A673 (cell line): ENCODE measurements at regions not wholly inside any gene's neighbourhood (a gene's known extent, or its start where the extent isn't known, plus 50 kb on each side); places are given as distances from the start of the nearest gene placed in this dataset.

Source experiments
- BruUV-seq: library from RNA; stranded (reverse); fragments of 400-500 nt; replicated peaks from 2 replicates; lab custom pipeline; 2021; lab: Mats Ljungman, UMichigan
- CTCF ChIA-PET: fragments of 300-600 bp; sonication (Branson Sonifier 250); formaldehyde crosslinking; loops from one replicate; lab custom pipeline; 2022; ENCODE audit warnings: antibody characterized with exemption; lab: Charles Lee
- POLR2A ChIA-PET: fragments of 300-600 bp; sonication (Branson Sonifier 250); formaldehyde crosslinking; loops from one replicate; lab custom pipeline; 2022; ENCODE audit warnings: antibody characterized with exemption; ENCODE audit not compliant: low non-redundant PET; lab: Charles Lee
- DNase-seq: peaks from one replicate; pipeline ENCODE4 v3.0.0-alpha.2; 2015; ENCODE audit warnings: low spot score
- H3K27ac ChIP-seq: fragments of 200-600 bp; sonication (generic); 2 replicates; pipeline ENCODE4 v1.5.1; 2016; ENCODE audit warnings: mixed run types, low read depth, mild to moderate bottlenecking, mixed read lengths, antibody characterized with exemption, low read length; ENCODE audit not compliant: poor library complexity, severe bottlenecking
- H3K27me3 ChIP-seq: fragments of 200-600 bp; sonication (generic); replicated peaks from 2 replicates; pipeline ENCODE4 v1.6.1; 2017; ENCODE audit warnings: mixed run types, low read depth, mild to moderate bottlenecking, mixed read lengths, antibody characterized with exemption, low read length; ENCODE audit not compliant: insufficient read depth, poor library complexity
- H3K36me3 ChIP-seq: fragments of 200-600 bp; sonication (generic); 2 replicates; pipeline ENCODE4 v1.6.1; 2016; ENCODE audit warnings: mixed run types, mild to moderate bottlenecking, mixed read lengths, antibody characterized with exemption, low read length; ENCODE audit not compliant: insufficient read depth, poor library complexity, severe bottlenecking
- H3K4me1 ChIP-seq: fragments of 200-600 bp; sonication (generic); 2 replicates; pipeline ENCODE4 v1.6.1; 2017; ENCODE audit warnings: mixed run types, mild to moderate bottlenecking, mixed read lengths, antibody characterized with exemption, low read length; ENCODE audit not compliant: insufficient read depth, poor library complexity, severe bottlenecking
- H3K4me3 ChIP-seq: fragments of 200-600 bp; sonication (generic); 2 replicates; pipeline ENCODE4 v1.5.1; 2016; ENCODE audit warnings: low read depth, mixed run types, mild to moderate bottlenecking, mixed read lengths, low read length; ENCODE audit not compliant: poor library complexity, severe bottlenecking
- H3K9me3 ChIP-seq: fragments of 200-600 bp; sonication (generic); 2 replicates; pipeline ENCODE4 v1.6.1; 2016; ENCODE audit warnings: mixed run types, low read depth, mild to moderate bottlenecking, mixed read lengths, antibody characterized with exemption, low read length; ENCODE audit not compliant: poor library complexity, severe bottlenecking
- CTCF ChIP-seq: fragments of 300-800, 200-600 bp; sonication (generic); conservative IDR thresholded peaks from 2 replicates; pipeline ENCODE4 v1.5.1; 2017; ENCODE audit warnings: low read depth, mild to moderate bottlenecking, antibody characterized with exemption, low read length, moderate library complexity, mixed read lengths
- EZH2 ChIP-seq: fragments of 200-600 bp; sonication (generic); IDR thresholded peaks from 2 replicates; pipeline ENCODE4 v1.6.1; 2017; ENCODE audit warnings: borderline replicate concordance, low read depth, mild to moderate bottlenecking, mixed read lengths, antibody characterized with exemption, low read length; ENCODE audit not compliant: poor library complexity, severe bottlenecking
- intact Hi-C: fragments of 100-400 bp; cut with micrococcal nuclease; formaldehyde crosslinking; loops from one replicate; pipeline ENCODE4 v1.10.0; 2022; ENCODE audit not compliant: unreplicated experiment

GRCh38 chrX:136933611-136934145, 53.2 kb upstream of the RBMX start:
- no TSS peak for BruUV-seq
- H3K27me3 ChIP-seq: no peaks in the 10 kb centered on the region
- POLR2A ChIA-PET: no interaction called here
- CTCF ChIA-PET: no interaction called here
- DNase-seq: no peak
- no peak for TF ChIP-seq EZH2
- no peak for TF ChIP-seq CTCF
- H3K27ac ChIP-seq: no peak overlapping the region
- no peaks in the 10 kb centered on the region for H3K36me3 ChIP-seq
- H3K9me3 ChIP-seq: no peaks in the 10 kb centered on the region
- H3K4me1 ChIP-seq: no peaks in the 10 kb centered on the region
- intact Hi-C loops: no loop called here
- no peak overlapping the region for H3K4me3 ChIP-seq

GRCh38 chrX:136931661-136932060, 51.1 kb upstream of the RBMX start:
- ChIA-PET POLR2A (no interaction called here), CTCF (interaction anchor here (0.6 kb wide), 1 partner anchor 179 kb away, joined by 3 read pairs; no protein-coding TSS in a partner anchor)
- BruUV-seq: no TSS peak
- DNase-seq: no peak
- Histone ChIP-seq H3K36me3 (no peaks in the 10 kb centered on the region), H3K9me3 (no peaks in the 10 kb centered on the region), H3K27ac (no peak overlapping the region), H3K4me3 (no peak overlapping the region), H3K27me3 (no peaks in the 10 kb centered on the region), H3K4me1 (no peaks in the 10 kb centered on the region)
- intact Hi-C loops: no loop called here
- TF ChIP-seq EZH2: no peak
- TF ChIP-seq CTCF: no peak
